ENCODE measurements at regions not wholly inside any gene's neighbourhood (a gene's known extent, or its start where the extent isn't known, plus 50 kb on each side); places are given as distances from the start of the nearest gene placed in this dataset.

DNA sequence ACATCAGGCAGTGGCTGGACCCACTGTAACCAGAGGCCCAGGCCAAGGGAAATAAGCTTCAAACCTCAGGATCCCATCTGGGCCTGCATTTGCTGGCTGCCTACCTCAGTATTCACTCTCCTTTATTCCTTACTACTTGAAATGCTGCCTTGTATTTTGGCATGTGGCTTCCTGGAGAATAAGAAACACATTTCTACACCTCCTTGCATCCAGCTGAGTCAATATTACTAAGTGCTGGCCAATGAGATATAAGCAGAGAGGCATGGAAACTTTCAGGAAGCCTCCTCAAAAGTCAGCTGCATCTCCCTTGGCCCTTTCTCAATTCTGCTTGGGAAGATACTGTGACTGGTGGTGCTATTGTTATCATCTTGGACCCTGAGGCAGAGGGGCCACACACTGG, 59.8 kb upstream of the RELL1 start:
- H3K9ac ChIP-seq (ENCODE audit: low read length), result no peak overlapping the region
- no peaks in the 10 kb centered on the region for H3K79me2 ChIP-seq (ENCODE audit: insufficient read depth, low read length)
- no peaks in the 10 kb centered on the region for H3K36me3 ChIP-seq (ENCODE audit: control insufficient read depth in 1 of 2, insufficient read depth in 2 of 2, low read length in 2 of 2)
- no peak overlapping the region for H3K4me3 ChIP-seq (replicated peaks in 1 of 2; ENCODE audit: low read depth in 1 of 2, low read length in 2 of 2)
- no peaks in the 10 kb centered on the region for H4K20me1 ChIP-seq (ENCODE audit: insufficient read depth)
- TF ChIP-seq POLR2AphosphoS5 (IDR thresholded peaks at IDR 0.05; ENCODE audit: low read depth, low read length), result no peak
- no peak for TF ChIP-seq FOSL1 (IDR thresholded peaks at IDR 0.05; ENCODE audit: low read depth)
- TF ChIP-seq ELF1 (IDR thresholded peaks at IDR 0.05; ENCODE audit: borderline replicate concordance, low read depth), result no peak
- TF ChIP-seq RAD21 (IDR thresholded peaks at IDR 0.05; ENCODE audit: low read depth), result no peak
- TF ChIP-seq SRF (IDR thresholded peaks at IDR 0.05; ENCODE audit: low read depth), result no peak
- TF ChIP-seq EGR1 (IDR thresholded peaks at IDR 0.05; ENCODE audit: low read depth), result no peak
- TF ChIP-seq, protein P1, sequence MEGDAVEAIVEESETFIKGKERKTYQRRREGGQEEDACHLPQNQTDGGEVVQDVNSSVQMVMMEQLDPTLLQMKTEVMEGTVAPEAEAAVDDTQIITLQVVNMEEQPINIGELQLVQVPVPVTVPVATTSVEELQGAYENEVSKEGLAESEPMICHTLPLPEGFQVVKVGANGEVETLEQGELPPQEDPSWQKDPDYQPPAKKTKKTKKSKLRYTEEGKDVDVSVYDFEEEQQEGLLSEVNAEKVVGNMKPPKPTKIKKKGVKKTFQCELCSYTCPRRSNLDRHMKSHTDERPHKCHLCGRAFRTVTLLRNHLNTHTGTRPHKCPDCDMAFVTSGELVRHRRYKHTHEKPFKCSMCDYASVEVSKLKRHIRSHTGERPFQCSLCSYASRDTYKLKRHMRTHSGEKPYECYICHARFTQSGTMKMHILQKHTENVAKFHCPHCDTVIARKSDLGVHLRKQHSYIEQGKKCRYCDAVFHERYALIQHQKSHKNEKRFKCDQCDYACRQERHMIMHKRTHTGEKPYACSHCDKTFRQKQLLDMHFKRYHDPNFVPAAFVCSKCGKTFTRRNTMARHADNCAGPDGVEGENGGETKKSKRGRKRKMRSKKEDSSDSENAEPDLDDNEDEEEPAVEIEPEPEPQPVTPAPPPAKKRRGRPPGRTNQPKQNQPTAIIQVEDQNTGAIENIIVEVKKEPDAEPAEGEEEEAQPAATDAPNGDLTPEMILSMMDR (IDR thresholded peaks at IDR 0.05 in 2 of 3, conservative IDR thresholded peaks at IDR 0.05 in 1 of 3; ENCODE audit: borderline replicate concordance in 1 of 3, insufficient read depth in 1 of 3, low read depth in 2 of 3, low read length in 2 of 3), result no peak
- no peak for TF ChIP-seq TCF7L2 (IDR thresholded peaks at IDR 0.05; ENCODE audit: borderline replicate concordance, extremely low read depth, insufficient read depth, insufficient read length)
- no peak for TF ChIP-seq ZNF274 (IDR thresholded peaks at IDR 0.05; ENCODE audit: low read depth, low read length)
- TF ChIP-seq, protein P2, sequence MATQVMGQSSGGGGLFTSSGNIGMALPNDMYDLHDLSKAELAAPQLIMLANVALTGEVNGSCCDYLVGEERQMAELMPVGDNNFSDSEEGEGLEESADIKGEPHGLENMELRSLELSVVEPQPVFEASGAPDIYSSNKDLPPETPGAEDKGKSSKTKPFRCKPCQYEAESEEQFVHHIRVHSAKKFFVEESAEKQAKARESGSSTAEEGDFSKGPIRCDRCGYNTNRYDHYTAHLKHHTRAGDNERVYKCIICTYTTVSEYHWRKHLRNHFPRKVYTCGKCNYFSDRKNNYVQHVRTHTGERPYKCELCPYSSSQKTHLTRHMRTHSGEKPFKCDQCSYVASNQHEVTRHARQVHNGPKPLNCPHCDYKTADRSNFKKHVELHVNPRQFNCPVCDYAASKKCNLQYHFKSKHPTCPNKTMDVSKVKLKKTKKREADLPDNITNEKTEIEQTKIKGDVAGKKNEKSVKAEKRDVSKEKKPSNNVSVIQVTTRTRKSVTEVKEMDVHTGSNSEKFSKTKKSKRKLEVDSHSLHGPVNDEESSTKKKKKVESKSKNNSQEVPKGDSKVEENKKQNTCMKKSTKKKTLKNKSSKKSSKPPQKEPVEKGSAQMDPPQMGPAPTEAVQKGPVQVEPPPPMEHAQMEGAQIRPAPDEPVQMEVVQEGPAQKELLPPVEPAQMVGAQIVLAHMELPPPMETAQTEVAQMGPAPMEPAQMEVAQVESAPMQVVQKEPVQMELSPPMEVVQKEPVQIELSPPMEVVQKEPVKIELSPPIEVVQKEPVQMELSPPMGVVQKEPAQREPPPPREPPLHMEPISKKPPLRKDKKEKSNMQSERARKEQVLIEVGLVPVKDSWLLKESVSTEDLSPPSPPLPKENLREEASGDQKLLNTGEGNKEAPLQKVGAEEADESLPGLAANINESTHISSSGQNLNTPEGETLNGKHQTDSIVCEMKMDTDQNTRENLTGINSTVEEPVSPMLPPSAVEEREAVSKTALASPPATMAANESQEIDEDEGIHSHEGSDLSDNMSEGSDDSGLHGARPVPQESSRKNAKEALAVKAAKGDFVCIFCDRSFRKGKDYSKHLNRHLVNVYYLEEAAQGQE (IDR thresholded peaks at IDR 0.05; ENCODE audit: low read depth), result no peak
- TF ChIP-seq EZH2 (IDR thresholded peaks at IDR 0.05), result no peak
- no peak for TF ChIP-seq POLR2A (IDR thresholded peaks at IDR 0.05; ENCODE audit: borderline replicate concordance, extremely low read depth, insufficient read depth, insufficient read length)
- ATAC-seq, result no peak
- no peak for DNase-seq (ENCODE audit: low read depth, low spot score)
- H3K27me3 ChIP-seq (ENCODE audit: insufficient read depth, low read length), result no peaks in the 10 kb centered on the region
- H3K9me3 ChIP-seq (ENCODE audit: control insufficient read depth in 1 of 2, insufficient read depth in 1 of 2, low read depth in 1 of 2, low read length in 2 of 2), result no peaks in the 10 kb centered on the region
- ChIA-PET CTCF (no interaction called here), RAD21 (ENCODE audit: low non-redundant PET in 1 of 2, low total read pairs in 2 of 2, uncharacterized antibody in 2 of 2, unreplicated experiment in 2 of 2) (no interaction called here), POLR2A (no interaction called here)
- no peaks in the 10 kb centered on the region for H3K9me2 ChIP-seq (ENCODE audit: insufficient read depth)
- no peak overlapping the region for H2AFZ ChIP-seq (ENCODE audit: low read depth, low read length, poor library complexity, severe bottlenecking)
- no TSS peak for BruUV-seq (replicated peaks)
- no peak overlapping the region for H3K27ac ChIP-seq (ENCODE audit: low read depth, low read length)
- H3K4me1 ChIP-seq (ENCODE audit: control insufficient read depth in 1 of 2, insufficient read depth in 2 of 2, low read length in 2 of 2), result peaks cover 0 to 5% of the 10 kb centered on the region in 2 experiments; a peak in 1 of 4 replicates
- no peak overlapping the region for H3K4me2 ChIP-seq (ENCODE audit: low read length)
- intact Hi-C loops (cut with micrococcal nuclease), result no loop called here
